GM12878 (cell line): ENCODE measurements at regions not wholly inside any gene's neighbourhood (a gene's known extent, or its start where the extent isn't known, plus 50 kb on each side); places are given as distances from the start of the nearest gene placed in this dataset.

ENCODE experiments used
- HDAC6 ChIP-seq: fragments of 200-600 bp; sonication (generic); IDR thresholded peaks from one replicate; pipeline ENCODE4 v1.8.0; 2017; ENCODE audit warnings: antibody characterized with exemption; ENCODE audit not compliant: unreplicated experiment
- NR2C1 ChIP-seq: fragments of 450-650 bp; IDR thresholded peaks from 2 replicates; pipeline ENCODE4 v1.6.1; 2017; ENCODE audit warnings: antibody characterized with exemption, mild to moderate bottlenecking, moderate library complexity
- RELA ChIP-seq: fragments of 450-650 bp; IDR thresholded peaks from 2 replicates; pipeline ENCODE4 v1.8.0; 2014; ENCODE audit warnings: borderline replicate concordance; ENCODE audit not compliant: partially characterized antibody
- TF ChIP-seq, protein P1 (sequence below): fragments of 450-650 bp; IDR thresholded peaks from 2 replicates; pipeline ENCODE4 v1.6.1; 2017; ENCODE audit warnings: mild to moderate bottlenecking

DNA sequence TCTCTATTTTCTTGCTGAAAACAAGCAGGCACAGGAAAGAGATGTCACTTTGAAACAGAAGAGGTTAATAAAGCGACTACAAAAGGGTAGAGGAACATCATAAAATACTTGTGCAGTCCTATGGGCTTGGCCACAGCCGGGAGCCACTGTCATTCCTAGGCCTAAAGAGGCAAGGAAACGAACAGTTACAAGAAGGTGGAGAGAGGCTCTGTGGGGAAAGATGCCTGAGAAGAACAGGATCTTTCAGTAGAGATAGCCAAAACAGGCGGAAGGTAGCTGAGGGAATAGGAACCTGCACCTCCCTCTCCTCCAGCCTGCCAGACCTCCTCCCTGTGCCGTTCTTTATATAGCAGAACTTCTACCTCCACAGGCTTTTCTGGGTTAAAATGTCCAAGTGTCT, 57.4 kb upstream of the ARSJ start:
- no peak for TF ChIP-seq RELA
- TF ChIP-seq HDAC6, result no peak
- TF ChIP-seq NR2C1, result no peak
- TF ChIP-seq, protein P1, sequence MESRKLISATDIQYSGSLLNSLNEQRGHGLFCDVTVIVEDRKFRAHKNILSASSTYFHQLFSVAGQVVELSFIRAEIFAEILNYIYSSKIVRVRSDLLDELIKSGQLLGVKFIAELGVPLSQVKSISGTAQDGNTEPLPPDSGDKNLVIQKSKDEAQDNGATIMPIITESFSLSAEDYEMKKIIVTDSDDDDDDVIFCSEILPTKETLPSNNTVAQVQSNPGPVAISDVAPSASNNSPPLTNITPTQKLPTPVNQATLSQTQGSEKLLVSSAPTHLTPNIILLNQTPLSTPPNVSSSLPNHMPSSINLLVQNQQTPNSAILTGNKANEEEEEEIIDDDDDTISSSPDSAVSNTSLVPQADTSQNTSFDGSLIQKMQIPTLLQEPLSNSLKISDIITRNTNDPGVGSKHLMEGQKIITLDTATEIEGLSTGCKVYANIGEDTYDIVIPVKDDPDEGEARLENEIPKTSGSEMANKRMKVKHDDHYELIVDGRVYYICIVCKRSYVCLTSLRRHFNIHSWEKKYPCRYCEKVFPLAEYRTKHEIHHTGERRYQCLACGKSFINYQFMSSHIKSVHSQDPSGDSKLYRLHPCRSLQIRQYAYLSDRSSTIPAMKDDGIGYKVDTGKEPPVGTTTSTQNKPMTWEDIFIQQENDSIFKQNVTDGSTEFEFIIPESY, result no peak
